ENCODE measurements at regions not wholly inside any gene's neighbourhood (a gene's known extent, or its start where the extent isn't known, plus 50 kb on each side); places are given as distances from the start of the nearest gene placed in this dataset.

GRCh38 chr14:85040046-85040685, 489.8 kb upstream of the FLRT2 start:
- Histone ChIP-seq H3K9me3 (ENCODE audit: control insufficient read depth in 2 of 2, low read length in 2 of 2) (peaks cover 0 to 9% of the 10 kb centered on the region in 2 experiments), H3K27me3 (ENCODE audit: control insufficient read depth, insufficient read depth, low read length) (no peaks in the 10 kb centered on the region), H3K4me1 (ENCODE audit: control insufficient read depth, insufficient read depth, low read length, poor library complexity, severe bottlenecking) (no peaks in the 10 kb centered on the region), H3K36me3 (ENCODE audit: control insufficient read depth, insufficient read depth, low read length) (no peaks in the 10 kb centered on the region), H3K4me3 (ENCODE audit: low read depth, low read length) (no peak overlapping the region), H3K27ac (ENCODE audit: insufficient read depth, low read length, poor library complexity, severe bottlenecking) (no peak overlapping the region)
- ATAC-seq (ENCODE audit: low read depth in 2 of 2), result no peak
- H3K4me3 Mint-ChIP-seq, result no peak overlapping the region
- DNase-seq, result no peak
- no peaks in the 10 kb centered on the region for H3K36me3 Mint-ChIP-seq
- no peaks in the 10 kb centered on the region for H3K4me1 Mint-ChIP-seq
- H3K27me3 Mint-ChIP-seq, result no peaks in the 10 kb centered on the region
- H3K27ac Mint-ChIP-seq, result no peak overlapping the region
- peaks cover 5 to 28% (median 11%) of the 10 kb centered on the region in 7 donors for H3K9me3 Mint-ChIP-seq

GRCh38 chr14:85041618-85042017, 488.3 kb upstream of the FLRT2 start:
- no peaks in the 10 kb centered on the region for H3K27me3 ChIP-seq (ENCODE audit: control insufficient read depth, insufficient read depth, low read length)
- DNase-seq (no peak), ATAC-seq (ENCODE audit: low read depth in 2 of 2) (no peak)
- Mint-ChIP-seq H3K27ac (no peak overlapping the region), H3K4me3 (no peak overlapping the region), H3K27me3 (no peaks in the 10 kb centered on the region), H3K9me3 (peaks cover 7 to 33% (median 11%) of the 10 kb centered on the region in 7 donors), H3K4me1 (no peaks in the 10 kb centered on the region), H3K36me3 (no peaks in the 10 kb centered on the region)
- no peak overlapping the region for H3K4me3 ChIP-seq (ENCODE audit: low read depth, low read length)
- H3K27ac ChIP-seq (ENCODE audit: insufficient read depth, low read length, poor library complexity, severe bottlenecking), result no peak overlapping the region
- peaks cover 0 to 5% of the 10 kb centered on the region in 2 experiments for H3K9me3 ChIP-seq (ENCODE audit: control insufficient read depth in 2 of 2, low read length in 2 of 2)
- no peaks in the 10 kb centered on the region for H3K36me3 ChIP-seq (ENCODE audit: control insufficient read depth, insufficient read depth, low read length)
- H3K4me1 ChIP-seq (ENCODE audit: control insufficient read depth, insufficient read depth, low read length, poor library complexity, severe bottlenecking), result no peaks in the 10 kb centered on the region

GRCh38 chr14:85042301-85042700, 487.6 kb upstream of the FLRT2 start:
- H3K27me3 ChIP-seq (ENCODE audit: control insufficient read depth, insufficient read depth, low read length), result no peaks in the 10 kb centered on the region
- H3K27ac Mint-ChIP-seq, result no peak overlapping the region
- no peak for DNase-seq
- no peak for ATAC-seq (ENCODE audit: low read depth in 2 of 2)
- H3K4me3 ChIP-seq (ENCODE audit: low read depth, low read length), result no peak overlapping the region
- H3K36me3 Mint-ChIP-seq, result no peaks in the 10 kb centered on the region
- no peaks in the 10 kb centered on the region for H3K27me3 Mint-ChIP-seq
- no peak overlapping the region for H3K4me3 Mint-ChIP-seq
- no peaks in the 10 kb centered on the region for H3K4me1 Mint-ChIP-seq
- H3K36me3 ChIP-seq (ENCODE audit: control insufficient read depth, insufficient read depth, low read length), result no peaks in the 10 kb centered on the region
- peaks cover 0 to 5% of the 10 kb centered on the region in 2 experiments for H3K9me3 ChIP-seq (ENCODE audit: control insufficient read depth in 2 of 2, low read length in 2 of 2)
- no peak overlapping the region for H3K27ac ChIP-seq (ENCODE audit: insufficient read depth, low read length, poor library complexity, severe bottlenecking)
- no peaks in the 10 kb centered on the region for H3K4me1 ChIP-seq (ENCODE audit: control insufficient read depth, insufficient read depth, low read length, poor library complexity, severe bottlenecking)
- peaks cover 7 to 36% (median 15%) of the 10 kb centered on the region in 7 donors for H3K9me3 Mint-ChIP-seq

GRCh38 chr14:85050180-85050579, 479.8 kb upstream of the FLRT2 start:
- Histone ChIP-seq H3K27me3 (ENCODE audit: control insufficient read depth, insufficient read depth, low read length) (no peaks in the 10 kb centered on the region), H3K4me1 (ENCODE audit: control insufficient read depth, insufficient read depth, low read length, poor library complexity, severe bottlenecking) (no peaks in the 10 kb centered on the region), H3K27ac (ENCODE audit: insufficient read depth, low read length, poor library complexity, severe bottlenecking) (no peak overlapping the region), H3K36me3 (ENCODE audit: control insufficient read depth, insufficient read depth, low read length) (no peaks in the 10 kb centered on the region), H3K4me3 (ENCODE audit: low read depth, low read length) (no peak overlapping the region), H3K9me3 (ENCODE audit: control insufficient read depth in 2 of 2, low read length in 2 of 2) (peaks cover 0 to 12% of the 10 kb centered on the region in 2 experiments)
- Mint-ChIP-seq H3K4me3 (no peak overlapping the region), H3K4me1 (no peaks in the 10 kb centered on the region), H3K9me3 (peaks cover 0 to 36% (median 18%) of the 10 kb centered on the region in 7 donors), H3K27ac (no peak overlapping the region), H3K36me3 (no peaks in the 10 kb centered on the region), H3K27me3 (no peaks in the 10 kb centered on the region)
- DNase-seq (no peak), ATAC-seq (ENCODE audit: low read depth in 2 of 2) (no peak)

GRCh38 chr14:85052646-85053045, 477.3 kb upstream of the FLRT2 start:
- Mint-ChIP-seq H3K9me3 (peaks cover 2 to 25% (median 19%) of the 10 kb centered on the region in 7 donors), H3K27me3 (no peaks in the 10 kb centered on the region), H3K36me3 (no peaks in the 10 kb centered on the region), H3K4me3 (no peak overlapping the region), H3K4me1 (no peaks in the 10 kb centered on the region), H3K27ac (no peak overlapping the region)
- H3K9me3 ChIP-seq (ENCODE audit: control insufficient read depth in 2 of 2, low read length in 2 of 2), result peaks cover 0 to 12% of the 10 kb centered on the region in 2 experiments
- no peak overlapping the region for H3K4me3 ChIP-seq (ENCODE audit: low read depth, low read length)
- no peaks in the 10 kb centered on the region for H3K27me3 ChIP-seq (ENCODE audit: control insufficient read depth, insufficient read depth, low read length)
- no peaks in the 10 kb centered on the region for H3K4me1 ChIP-seq (ENCODE audit: control insufficient read depth, insufficient read depth, low read length, poor library complexity, severe bottlenecking)
- no peaks in the 10 kb centered on the region for H3K36me3 ChIP-seq (ENCODE audit: control insufficient read depth, insufficient read depth, low read length)
- DNase-seq (no peak), ATAC-seq (ENCODE audit: low read depth in 2 of 2) (no peak)
- no peak overlapping the region for H3K27ac ChIP-seq (ENCODE audit: insufficient read depth, low read length, poor library complexity, severe bottlenecking)

GRCh38 chr14:85054178-85054577, 475.8 kb upstream of the FLRT2 start:
- Mint-ChIP-seq H3K4me1 (no peaks in the 10 kb centered on the region), H3K36me3 (no peaks in the 10 kb centered on the region), H3K27ac (no peak overlapping the region), H3K9me3 (peaks cover 2 to 24% (median 19%) of the 10 kb centered on the region in 7 donors), H3K27me3 (no peaks in the 10 kb centered on the region), H3K4me3 (no peak overlapping the region)
- ATAC-seq (ENCODE audit: low read depth in 2 of 2), result no peak
- DNase-seq, result no peak
- peaks cover 0 to 12% of the 10 kb centered on the region in 2 experiments for H3K9me3 ChIP-seq (ENCODE audit: control insufficient read depth in 2 of 2, low read length in 2 of 2)
- H3K27me3 ChIP-seq (ENCODE audit: control insufficient read depth, insufficient read depth, low read length), result no peaks in the 10 kb centered on the region
- H3K36me3 ChIP-seq (ENCODE audit: control insufficient read depth, insufficient read depth, low read length), result no peaks in the 10 kb centered on the region
- no peak overlapping the region for H3K27ac ChIP-seq (ENCODE audit: insufficient read depth, low read length, poor library complexity, severe bottlenecking)
- H3K4me3 ChIP-seq (ENCODE audit: low read depth, low read length), result no peak overlapping the region
- H3K4me1 ChIP-seq (ENCODE audit: control insufficient read depth, insufficient read depth, low read length, poor library complexity, severe bottlenecking), result no peaks in the 10 kb centered on the region

- Mint-ChIP-seq H3K27ac (no peak overlapping the region), H3K27me3 (no peaks in the 10 kb centered on the region), H3K9me3 (peaks cover 4 to 29% (median 15%) of the 10 kb centered on the region in 7 donors), H3K4me3 (no peak overlapping the region), H3K36me3 (no peaks in the 10 kb centered on the region), H3K4me1 (no peaks in the 10 kb centered on the region)
- DNase-seq (no peak), ATAC-seq (ENCODE audit: low read depth in 2 of 2) (no peak)
- Histone ChIP-seq H3K27ac (ENCODE audit: insufficient read depth, low read length, poor library complexity, severe bottlenecking) (no peak overlapping the region), H3K4me3 (ENCODE audit: low read depth, low read length) (no peak overlapping the region), H3K27me3 (ENCODE audit: control insufficient read depth, insufficient read depth, low read length) (no peaks in the 10 kb centered on the region), H3K9me3 (ENCODE audit: control insufficient read depth in 2 of 2, low read length in 2 of 2) (peaks cover 0 to 12% of the 10 kb centered on the region in 2 experiments), H3K4me1 (ENCODE audit: control insufficient read depth, insufficient read depth, low read length, poor library complexity, severe bottlenecking) (no peaks in the 10 kb centered on the region), H3K36me3 (ENCODE audit: control insufficient read depth, insufficient read depth, low read length) (no peaks in the 10 kb centered on the region)
Observed at GRCh38 chr14:85056267-85056666, 473.7 kb upstream of the FLRT2 start.

- Histone ChIP-seq H3K9me3 (ENCODE audit: control insufficient read depth in 2 of 2, low read length in 2 of 2) (peaks cover 0 to 12% of the 10 kb centered on the region in 2 experiments), H3K27ac (ENCODE audit: insufficient read depth, low read length, poor library complexity, severe bottlenecking) (no peak overlapping the region), H3K36me3 (ENCODE audit: control insufficient read depth, insufficient read depth, low read length) (no peaks in the 10 kb centered on the region), H3K4me1 (ENCODE audit: control insufficient read depth, insufficient read depth, low read length, poor library complexity, severe bottlenecking) (no peaks in the 10 kb centered on the region), H3K4me3 (ENCODE audit: low read depth, low read length) (no peak overlapping the region), H3K27me3 (ENCODE audit: control insufficient read depth, insufficient read depth, low read length) (no peaks in the 10 kb centered on the region)
- no peak overlapping the region for H3K27ac Mint-ChIP-seq
- H3K9me3 Mint-ChIP-seq, result peaks cover 5 to 29% (median 16%) of the 10 kb centered on the region in 7 donors
- ATAC-seq (ENCODE audit: low read depth in 2 of 2) (no peak), DNase-seq (no peak)
- H3K27me3 Mint-ChIP-seq, result no peaks in the 10 kb centered on the region
- H3K4me3 Mint-ChIP-seq, result no peak overlapping the region
- no peaks in the 10 kb centered on the region for H3K36me3 Mint-ChIP-seq
- no peaks in the 10 kb centered on the region for H3K4me1 Mint-ChIP-seq
Observed at GRCh38 chr14:85057221-85057620, 472.7 kb upstream of the FLRT2 start.
